Esophagus squamous epithelium (tissue), 4 donors: ENCODE measurements at regions not wholly inside any gene's neighbourhood (a gene's known extent, or its start where the extent isn't known, plus 50 kb on each side); places are given as distances from the start of the nearest gene placed in this dataset.

Source experiments
- CTCF ChIP-seq, 6 experiments: fragments of 450-650 bp in 4 of 6; fragments of 200-600 bp in 2 of 6; sonication (generic) in 2 of 6; IDR thresholded peaks; one replicate each; pipeline ENCODE4 v1.5.1; 2016 to 2019; ENCODE audit warnings: antibody characterized with exemption in 6 of 6, mild to moderate bottlenecking in 4 of 6, moderate library complexity in 4 of 6
- POLR2A ChIP-seq, 4 donors: fragments of 450-650 bp; IDR thresholded peaks; one replicate each; pipeline ENCODE4 v1.6.1; 2017; ENCODE audit warnings: antibody characterized with exemption in 4 of 4, mild to moderate bottlenecking in 4 of 4, moderate library complexity in 3 of 4

DNA sequence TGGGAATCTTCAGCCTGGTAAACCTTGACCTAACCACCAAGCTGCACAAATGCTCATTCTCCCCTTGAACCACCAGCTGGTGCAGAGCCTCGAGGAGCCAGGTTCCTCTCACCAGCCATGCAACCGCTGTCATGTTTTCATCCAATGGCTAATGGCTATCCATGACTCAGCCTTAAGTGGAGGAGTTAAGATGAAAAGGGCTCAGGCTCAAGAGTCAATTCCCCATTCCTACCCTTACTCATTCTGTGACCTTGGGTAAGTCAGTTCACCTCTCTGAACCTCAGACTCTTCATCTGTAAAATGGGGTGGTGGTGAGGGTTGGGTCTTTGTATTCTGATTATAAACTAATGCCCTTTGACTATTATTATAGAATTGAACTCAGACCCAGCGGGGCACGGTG is 515.6 kb downstream of the SHQ1 start:
- no peak for TF ChIP-seq CTCF (IDR thresholded peaks at IDR 0.05)
- TF ChIP-seq POLR2A (IDR thresholded peaks at IDR 0.05), result no peak
